SK-N-SH (cell line): ENCODE measurements at regions not wholly inside any gene's neighbourhood (a gene's known extent, or its start where the extent isn't known, plus 50 kb on each side); places are given as distances from the start of the nearest gene placed in this dataset.

Source experiments
- ELF1 ChIP-seq: IDR thresholded peaks from 2 replicates; pipeline ENCODE4 v1.4.0; 2012
- EP300 ChIP-seq, 2 experiments: IDR thresholded peaks; 2 replicates each; pipeline versions ENCODE4 v1.4.0 to v1.6.1; 2012; ENCODE audit warnings: borderline replicate concordance in 1 of 2, low read depth in 1 of 2, low read length in 1 of 2
- EZH2phosphoT487 ChIP-seq: fragments of 200-600 bp; sonication (generic); IDR thresholded peaks from 2 replicates; pipeline ENCODE4 v1.6.1; 2017; ENCODE audit warnings: low read depth, mixed run types, mild to moderate bottlenecking, antibody characterized with exemption, moderate library complexity, borderline replicate concordance
- FOXJ3 ChIP-seq: sonication (generic); formaldehyde crosslinking; IDR thresholded peaks from 2 replicates; pipeline ENCODE4 v1.5.1; 2020; ENCODE audit warnings: mild to moderate bottlenecking, missing genetic modification reagents
- GATA2 ChIP-seq: sonication (generic); formaldehyde crosslinking; IDR thresholded peaks from 2 replicates; pipeline ENCODE4 v1.5.0; 2020; ENCODE audit warnings: mild to moderate bottlenecking, missing genetic modification reagents
- MEF2A ChIP-seq: IDR thresholded peaks from 2 replicates; pipeline ENCODE4 v1.4.0; 2012; ENCODE audit warnings: low read depth, borderline replicate concordance
- RAD21 ChIP-seq: IDR thresholded peaks from 2 replicates; pipeline ENCODE4 v1.6.1; 2012; ENCODE audit warnings: mild to moderate bottlenecking, low read length
- RXRA ChIP-seq: IDR thresholded peaks from 2 replicates; pipeline ENCODE4 v1.4.0; 2012; ENCODE audit warnings: low read depth, mild to moderate bottlenecking, borderline replicate concordance
- SIN3A ChIP-seq: IDR thresholded peaks from 2 replicates; pipeline ENCODE4 v1.6.1; 2012; ENCODE audit warnings: low read depth, mild to moderate bottlenecking, low read length, moderate library complexity, borderline replicate concordance
- TAF1 ChIP-seq: IDR thresholded peaks from 2 replicates; pipeline ENCODE4 v1.6.1; 2012; ENCODE audit warnings: low read depth, mild to moderate bottlenecking, low read length, moderate library complexity, borderline replicate concordance
- TF ChIP-seq, protein P1 (sequence below): fragments of 200-600 bp; sonication (generic); IDR thresholded peaks from 2 replicates; pipeline ENCODE4 v1.6.1; 2017; ENCODE audit warnings: antibody characterized with exemption, mild to moderate bottlenecking, moderate library complexity
- TF ChIP-seq, protein P2 (sequence below): IDR thresholded peaks from 2 replicates; pipeline ENCODE4 v1.4.0; 2012; ENCODE audit warnings: low read depth
- TF ChIP-seq, protein P3 (sequence below): IDR thresholded peaks from 2 replicates; pipeline ENCODE4 v1.4.0; 2012; ENCODE audit warnings: low read depth, borderline replicate concordance

DNA sequence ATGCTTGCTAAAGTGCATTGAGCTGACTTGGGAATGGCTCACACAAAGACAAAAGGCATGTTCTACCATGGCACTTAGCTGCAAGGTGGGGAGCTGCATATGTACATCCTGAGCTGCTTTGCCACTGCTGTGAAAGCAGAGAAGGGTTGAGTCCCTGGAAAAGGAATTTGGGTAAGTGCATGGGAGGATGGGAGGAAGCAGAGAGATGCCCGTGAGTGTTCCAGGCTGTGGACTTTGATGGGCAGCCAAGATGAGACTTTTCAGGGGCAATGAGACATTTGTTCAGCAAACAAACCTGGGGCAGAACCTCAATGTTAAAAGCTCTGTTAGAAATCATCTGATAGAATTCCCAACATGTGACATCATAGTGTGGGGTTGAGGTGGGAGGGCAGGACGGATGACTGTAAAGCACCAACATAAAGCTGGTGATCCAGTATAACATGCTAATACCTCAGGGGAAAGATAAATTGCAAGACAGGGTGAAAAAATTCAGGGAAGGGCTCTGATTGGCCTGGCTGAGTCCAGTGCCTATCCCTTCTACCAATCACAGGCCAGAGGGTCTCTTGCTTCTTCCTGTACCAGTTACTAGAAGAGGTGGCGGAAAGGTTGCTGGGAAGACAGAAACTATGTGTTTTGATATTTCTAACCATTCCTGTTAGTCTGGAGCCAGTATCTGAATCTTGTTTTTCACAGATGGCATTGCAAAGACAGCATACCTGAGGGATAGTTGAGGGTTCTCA is 163.2 kb downstream of the UTP18 start:
- TF ChIP-seq TAF1 (no peak), FOXJ3 (CRISPR knock-in tag) (no peak), GATA2 (CRISPR knock-in tag) (no peak), MEF2A (no peak), EP300 (IDR thresholded peaks at IDR 0.05; ENCODE audit: borderline replicate concordance in 1 of 2, low read depth in 1 of 2, low read length in 1 of 2) (no peak), RAD21 (no peak), RXRA (no peak), EZH2phosphoT487 (no peak), ELF1 (no peak), SIN3A (no peak)
- TF ChIP-seq, protein P1, sequence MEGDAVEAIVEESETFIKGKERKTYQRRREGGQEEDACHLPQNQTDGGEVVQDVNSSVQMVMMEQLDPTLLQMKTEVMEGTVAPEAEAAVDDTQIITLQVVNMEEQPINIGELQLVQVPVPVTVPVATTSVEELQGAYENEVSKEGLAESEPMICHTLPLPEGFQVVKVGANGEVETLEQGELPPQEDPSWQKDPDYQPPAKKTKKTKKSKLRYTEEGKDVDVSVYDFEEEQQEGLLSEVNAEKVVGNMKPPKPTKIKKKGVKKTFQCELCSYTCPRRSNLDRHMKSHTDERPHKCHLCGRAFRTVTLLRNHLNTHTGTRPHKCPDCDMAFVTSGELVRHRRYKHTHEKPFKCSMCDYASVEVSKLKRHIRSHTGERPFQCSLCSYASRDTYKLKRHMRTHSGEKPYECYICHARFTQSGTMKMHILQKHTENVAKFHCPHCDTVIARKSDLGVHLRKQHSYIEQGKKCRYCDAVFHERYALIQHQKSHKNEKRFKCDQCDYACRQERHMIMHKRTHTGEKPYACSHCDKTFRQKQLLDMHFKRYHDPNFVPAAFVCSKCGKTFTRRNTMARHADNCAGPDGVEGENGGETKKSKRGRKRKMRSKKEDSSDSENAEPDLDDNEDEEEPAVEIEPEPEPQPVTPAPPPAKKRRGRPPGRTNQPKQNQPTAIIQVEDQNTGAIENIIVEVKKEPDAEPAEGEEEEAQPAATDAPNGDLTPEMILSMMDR, result no peak
- TF ChIP-seq, protein P2, sequence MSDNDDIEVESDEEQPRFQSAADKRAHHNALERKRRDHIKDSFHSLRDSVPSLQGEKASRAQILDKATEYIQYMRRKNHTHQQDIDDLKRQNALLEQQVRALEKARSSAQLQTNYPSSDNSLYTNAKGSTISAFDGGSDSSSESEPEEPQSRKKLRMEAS, result no peak
- TF ChIP-seq, protein P3, sequence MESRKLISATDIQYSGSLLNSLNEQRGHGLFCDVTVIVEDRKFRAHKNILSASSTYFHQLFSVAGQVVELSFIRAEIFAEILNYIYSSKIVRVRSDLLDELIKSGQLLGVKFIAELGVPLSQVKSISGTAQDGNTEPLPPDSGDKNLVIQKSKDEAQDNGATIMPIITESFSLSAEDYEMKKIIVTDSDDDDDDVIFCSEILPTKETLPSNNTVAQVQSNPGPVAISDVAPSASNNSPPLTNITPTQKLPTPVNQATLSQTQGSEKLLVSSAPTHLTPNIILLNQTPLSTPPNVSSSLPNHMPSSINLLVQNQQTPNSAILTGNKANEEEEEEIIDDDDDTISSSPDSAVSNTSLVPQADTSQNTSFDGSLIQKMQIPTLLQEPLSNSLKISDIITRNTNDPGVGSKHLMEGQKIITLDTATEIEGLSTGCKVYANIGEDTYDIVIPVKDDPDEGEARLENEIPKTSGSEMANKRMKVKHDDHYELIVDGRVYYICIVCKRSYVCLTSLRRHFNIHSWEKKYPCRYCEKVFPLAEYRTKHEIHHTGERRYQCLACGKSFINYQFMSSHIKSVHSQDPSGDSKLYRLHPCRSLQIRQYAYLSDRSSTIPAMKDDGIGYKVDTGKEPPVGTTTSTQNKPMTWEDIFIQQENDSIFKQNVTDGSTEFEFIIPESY, result no peak
